Ovary (tissue), 7 donors: ENCODE measurements at regions not wholly inside any gene's neighbourhood (a gene's known extent, or its start where the extent isn't known, plus 50 kb on each side); places are given as distances from the start of the nearest gene placed in this dataset.
"Not testable (repeated sequence)": the region's sequence is repeated elsewhere in the genome, so short reads cannot be mapped to it uniquely, and the experiment has no call there.

Experiments
- DNase-seq, 5 donors: peaks; one replicate each; pipeline ENCODE4 v3.0.0-alpha.2; 2019 to 2020
- H3K27ac ChIP-seq, 2 donors: fragments of 200-600 bp; one replicate each; pipeline versions ENCODE4 v1.5.1 to v1.8.0; 2019 to 2022
- H3K27me3 ChIP-seq: fragments of 200-600 bp; one replicate; pipeline ENCODE4 v1.8.0; 2022
- H3K36me3 ChIP-seq: fragments of 200-600 bp; sonication (generic); one replicate; pipeline ENCODE4 v1.5.1; 2019
- H3K4me1 ChIP-seq: one replicate; pipeline ENCODE4 v1.8.1; 2013; ENCODE audit warnings: mild to moderate bottlenecking, moderate library complexity; ENCODE audit not compliant: insufficient read depth
- H3K4me3 ChIP-seq: fragments of 200-600 bp; sonication (generic); one replicate; pipeline ENCODE4 v1.5.1; 2017
- H3K9me3 ChIP-seq, 2 donors: fragments of 200-600 bp in 1 of 2; sonication (generic) in 1 of 2; one replicate each; pipeline versions ENCODE4 v1.5.1 to v1.8.1; 2013 to 2019; ENCODE audit warnings: mild to moderate bottlenecking in 1 of 2, moderate library complexity in 1 of 2
- CTCF ChIP-seq, 3 donors: fragments of 450-650 bp in 2 of 3; fragments of 200-600 bp in 1 of 3; IDR thresholded peaks; one replicate each; pipeline versions ENCODE4 v1.5.1 to v1.8.0; 2016 to 2022; ENCODE audit warnings: antibody characterized with exemption in 3 of 3, mild to moderate bottlenecking in 1 of 3
- EP300 ChIP-seq: sonication (generic); formaldehyde crosslinking; IDR thresholded peaks from one replicate; pipeline ENCODE4 v1.6.1; 2017; ENCODE audit warnings: antibody characterized with exemption
- POLR2A ChIP-seq: fragments of 450-650 bp; IDR thresholded peaks from one replicate; pipeline ENCODE4 v1.6.1; 2017; ENCODE audit warnings: antibody characterized with exemption, mild to moderate bottlenecking, moderate library complexity
- WGBS, 3 donors: extraction: QIAGEN DNeasy Blood & Tissue Kit in 1 of 3; methylation state at CpG; one replicate each; pipeline versions ENCODE4 v1.1.5 to v1.1.7; 2013 to 2017; 5-methylcytosine and 5-hydroxymethylcytosine counted together
- intact Hi-C, 4 donors: fragments of 100-400 bp; cut with DNase I; formaldehyde crosslinking; loops; one replicate each; pipeline versions ENCODE4 v1.11.0 to v1.15.1; 2022 to 2023
- donor health status: DM: no; HTN: no; CAD: no; lungs with moderate emphysema.
- donor health status: DM: no; HTN: no; CAD: no.
- donor health status: Bipolar disorder and iron deficiency.
- donor health status: DM: no; HTN: no; CAD: no.
- donor health status: DM: yes; HTN: yes; CAD: no.

- Histone ChIP-seq H3K27ac (no peak overlapping the region), H3K36me3 (no peaks in the 10 kb centered on the region), H3K9me3 (no peaks in the 10 kb centered on the region), H3K27me3 (no peaks in the 10 kb centered on the region), H3K4me3 (no peak overlapping the region), H3K4me1 (no peaks in the 10 kb centered on the region)
- 36 to 49% (median 46%) methylated on average over 3 of the region's 3 CpGs for WGBS, 3 donors
- TF ChIP-seq CTCF (IDR thresholded peaks at IDR 0.05) (no peak), EP300 (no peak), POLR2A (no peak)
- intact Hi-C loops: no loop called here
- DNase-seq: no peak
Observed at GRCh38 chrX:127190381-127190780, 370.9 kb downstream of the PRR32 start.

- no peak for TF ChIP-seq EP300
- no peak for TF ChIP-seq CTCF (IDR thresholded peaks at IDR 0.05)
- no peak for TF ChIP-seq POLR2A
- intact Hi-C loops: no loop called here
- 60 to 73% (median 64%) methylated on average over 3 of the region's 3 CpGs for WGBS, 3 donors
Observed at GRCh38 chrX:127207326-127207725, 387.8 kb downstream of the PRR32 start.

GRCh38 chrX:127221821-127222220, 402.3 kb downstream of the PRR32 start:
- H3K9me3 ChIP-seq, intact Hi-C loops, H3K27ac ChIP-seq, H3K36me3 ChIP-seq, DNase-seq, H3K4me3 ChIP-seq, H3K4me1 ChIP-seq, H3K27me3 ChIP-seq: not testable (repeated sequence)
- 65 to 81% (median 77%) methylated on average over 1 of the region's 1 CpG for WGBS, 3 donors

More at GRCh38 chrX:127207326-127207725, 387.8 kb downstream of the PRR32 start:
- H3K9me3 ChIP-seq: no peaks in the 10 kb centered on the region
- no peak overlapping the region for H3K4me3 ChIP-seq
- no peaks in the 10 kb centered on the region for H3K36me3 ChIP-seq
- H3K27ac ChIP-seq: no peak overlapping the region
- H3K4me1 ChIP-seq: no peaks in the 10 kb centered on the region
- no peak for DNase-seq
- peaks cover 3% of the 10 kb centered on the region for H3K27me3 ChIP-seq

- intact Hi-C loops: no loop called here
Observed at GRCh38 chrX:127243654-127244053, 424.1 kb downstream of the PRR32 start.

GRCh38 chrX:127259742-127260141, 440.2 kb downstream of the PRR32 start:
- Histone ChIP-seq H3K27me3 (no peaks in the 10 kb centered on the region), H3K9me3 (no peaks in the 10 kb centered on the region), H3K27ac (no peak overlapping the region), H3K4me1 (no peaks in the 10 kb centered on the region), H3K36me3 (no peaks in the 10 kb centered on the region), H3K4me3 (no peak overlapping the region)
- TF ChIP-seq POLR2A (no peak), CTCF (IDR thresholded peaks at IDR 0.05) (no peak), EP300 (no peak)
- no peak for DNase-seq
- 76 to 78% (median 77%) methylated on average over 3 of the region's 3 CpGs for WGBS, 3 donors
- intact Hi-C loops: no loop called here

More at GRCh38 chrX:127243654-127244053, 424.1 kb downstream of the PRR32 start:
- WGBS, 3 donors: 62 to 80% (median 66%) methylated on average over 3 of the region's 3 CpGs
- Histone ChIP-seq H3K4me3 (no peak overlapping the region), H3K36me3 (no peaks in the 10 kb centered on the region), H3K27ac (no peak overlapping the region), H3K9me3 (no peaks in the 10 kb centered on the region), H3K27me3 (no peaks in the 10 kb centered on the region), H3K4me1 (no peaks in the 10 kb centered on the region)
- TF ChIP-seq CTCF (IDR thresholded peaks at IDR 0.05) (no peak), EP300 (no peak), POLR2A (no peak)
- DNase-seq: no peak
